ENCODE measurements at regions not wholly inside any gene's neighbourhood (a gene's known extent, or its start where the extent isn't known, plus 50 kb on each side); places are given as distances from the start of the nearest gene placed in this dataset.
A peak's percentile ranks its signal among the peaks of the same experiment; 100 is the strongest.

GRCh38 chr13:87123987-87124784, 547.0 kb upstream of the SLITRK5 start:
- ChIA-PET POLR2A (no interaction called here), CTCF (no interaction called here)
- intact Hi-C loops (cut with micrococcal nuclease; ENCODE audit: unreplicated experiment), result no loop called here
- Histone ChIP-seq H3K27ac (ENCODE audit: low read length) (peak overlapping the region; percentile 82), H3K4me1 (ENCODE audit: control insufficient read depth, insufficient read depth, low read length) (peaks cover 3% of the 10 kb centered on the region; the same call in 1 of the 2 replicates), H3K27me3 (ENCODE audit: control insufficient read depth, insufficient read depth, low read length) (no peaks in the 10 kb centered on the region), H3K36me3 (ENCODE audit: control insufficient read depth, insufficient read depth, low read length) (no peaks in the 10 kb centered on the region), H3K4me3 (ENCODE audit: low read depth in 2 of 2, low read length in 2 of 2) (no peak overlapping the region), H3K9me3 (ENCODE audit: control insufficient read depth, insufficient read depth, low read depth, low read length) (no peaks in the 10 kb centered on the region)
- in situ Hi-C loops (cut with HindIII; ENCODE audit: low pct_unique_long_range_greater_than_20kb, low sequenced_read_pairs), result no loop called here
- TF ChIP-seq, protein P1, sequence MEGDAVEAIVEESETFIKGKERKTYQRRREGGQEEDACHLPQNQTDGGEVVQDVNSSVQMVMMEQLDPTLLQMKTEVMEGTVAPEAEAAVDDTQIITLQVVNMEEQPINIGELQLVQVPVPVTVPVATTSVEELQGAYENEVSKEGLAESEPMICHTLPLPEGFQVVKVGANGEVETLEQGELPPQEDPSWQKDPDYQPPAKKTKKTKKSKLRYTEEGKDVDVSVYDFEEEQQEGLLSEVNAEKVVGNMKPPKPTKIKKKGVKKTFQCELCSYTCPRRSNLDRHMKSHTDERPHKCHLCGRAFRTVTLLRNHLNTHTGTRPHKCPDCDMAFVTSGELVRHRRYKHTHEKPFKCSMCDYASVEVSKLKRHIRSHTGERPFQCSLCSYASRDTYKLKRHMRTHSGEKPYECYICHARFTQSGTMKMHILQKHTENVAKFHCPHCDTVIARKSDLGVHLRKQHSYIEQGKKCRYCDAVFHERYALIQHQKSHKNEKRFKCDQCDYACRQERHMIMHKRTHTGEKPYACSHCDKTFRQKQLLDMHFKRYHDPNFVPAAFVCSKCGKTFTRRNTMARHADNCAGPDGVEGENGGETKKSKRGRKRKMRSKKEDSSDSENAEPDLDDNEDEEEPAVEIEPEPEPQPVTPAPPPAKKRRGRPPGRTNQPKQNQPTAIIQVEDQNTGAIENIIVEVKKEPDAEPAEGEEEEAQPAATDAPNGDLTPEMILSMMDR (IDR thresholded peaks at IDR 0.05), result no peak
- peak; percentile 71; the same call in 1 of the 2 replicates for TF ChIP-seq POLR2AphosphoS5 (IDR thresholded peaks at IDR 0.05; ENCODE audit: low read depth, low read length)
- peak; percentile 96 for TF ChIP-seq TCF7L2 (IDR thresholded peaks at IDR 0.05; ENCODE audit: low read depth, low read length)
- TF ChIP-seq, protein P2, sequence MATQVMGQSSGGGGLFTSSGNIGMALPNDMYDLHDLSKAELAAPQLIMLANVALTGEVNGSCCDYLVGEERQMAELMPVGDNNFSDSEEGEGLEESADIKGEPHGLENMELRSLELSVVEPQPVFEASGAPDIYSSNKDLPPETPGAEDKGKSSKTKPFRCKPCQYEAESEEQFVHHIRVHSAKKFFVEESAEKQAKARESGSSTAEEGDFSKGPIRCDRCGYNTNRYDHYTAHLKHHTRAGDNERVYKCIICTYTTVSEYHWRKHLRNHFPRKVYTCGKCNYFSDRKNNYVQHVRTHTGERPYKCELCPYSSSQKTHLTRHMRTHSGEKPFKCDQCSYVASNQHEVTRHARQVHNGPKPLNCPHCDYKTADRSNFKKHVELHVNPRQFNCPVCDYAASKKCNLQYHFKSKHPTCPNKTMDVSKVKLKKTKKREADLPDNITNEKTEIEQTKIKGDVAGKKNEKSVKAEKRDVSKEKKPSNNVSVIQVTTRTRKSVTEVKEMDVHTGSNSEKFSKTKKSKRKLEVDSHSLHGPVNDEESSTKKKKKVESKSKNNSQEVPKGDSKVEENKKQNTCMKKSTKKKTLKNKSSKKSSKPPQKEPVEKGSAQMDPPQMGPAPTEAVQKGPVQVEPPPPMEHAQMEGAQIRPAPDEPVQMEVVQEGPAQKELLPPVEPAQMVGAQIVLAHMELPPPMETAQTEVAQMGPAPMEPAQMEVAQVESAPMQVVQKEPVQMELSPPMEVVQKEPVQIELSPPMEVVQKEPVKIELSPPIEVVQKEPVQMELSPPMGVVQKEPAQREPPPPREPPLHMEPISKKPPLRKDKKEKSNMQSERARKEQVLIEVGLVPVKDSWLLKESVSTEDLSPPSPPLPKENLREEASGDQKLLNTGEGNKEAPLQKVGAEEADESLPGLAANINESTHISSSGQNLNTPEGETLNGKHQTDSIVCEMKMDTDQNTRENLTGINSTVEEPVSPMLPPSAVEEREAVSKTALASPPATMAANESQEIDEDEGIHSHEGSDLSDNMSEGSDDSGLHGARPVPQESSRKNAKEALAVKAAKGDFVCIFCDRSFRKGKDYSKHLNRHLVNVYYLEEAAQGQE (IDR thresholded peaks at IDR 0.05; ENCODE audit: insufficient read depth in 1 of 2, low read depth in 2 of 2, low read length in 1 of 2), result no peak
- TF ChIP-seq SIN3A (IDR thresholded peaks at IDR 0.05; ENCODE audit: borderline replicate concordance, insufficient read depth, low read depth, low read length), result 0 out of 2 replicates have a peak, but pooled peaks have one; percentile 39
- ATAC-seq (peak; percentile 99), DNase-seq (ENCODE audit: low read depth, low spot score) (peak; percentile 85)
- no TSS peak for BruUV-seq (replicated peaks)

- BruUV-seq (replicated peaks), result no TSS peak
- TF ChIP-seq, protein P2 (IDR thresholded peaks at IDR 0.05; ENCODE audit: insufficient read depth in 1 of 2, low read depth in 2 of 2, low read length in 1 of 2), result no peak
- TF ChIP-seq, protein P1 (IDR thresholded peaks at IDR 0.05), result no peak
- TF ChIP-seq TCF7L2 (IDR thresholded peaks at IDR 0.05; ENCODE audit: low read depth, low read length) (no peak), SIN3A (IDR thresholded peaks at IDR 0.05; ENCODE audit: borderline replicate concordance, insufficient read depth, low read depth, low read length) (no peak), POLR2AphosphoS5 (IDR thresholded peaks at IDR 0.05; ENCODE audit: low read depth, low read length) (no peak)
- H3K9me3 ChIP-seq (ENCODE audit: control insufficient read depth, insufficient read depth, low read depth, low read length), result no peaks in the 10 kb centered on the region
- H3K27ac ChIP-seq (ENCODE audit: low read length), result peak overlapping the region; percentile 82
- H3K27me3 ChIP-seq (ENCODE audit: control insufficient read depth, insufficient read depth, low read length), result no peaks in the 10 kb centered on the region
- DNase-seq (ENCODE audit: low read depth, low spot score) (no peak), ATAC-seq (no peak)
- intact Hi-C loops (cut with micrococcal nuclease; ENCODE audit: unreplicated experiment), result no loop called here
- H3K4me3 ChIP-seq (ENCODE audit: low read depth in 2 of 2, low read length in 2 of 2), result no peak overlapping the region
- no peaks in the 10 kb centered on the region for H3K36me3 ChIP-seq (ENCODE audit: control insufficient read depth, insufficient read depth, low read length)
- in situ Hi-C loops (cut with HindIII; ENCODE audit: low pct_unique_long_range_greater_than_20kb, low sequenced_read_pairs), result no loop called here
- ChIA-PET CTCF (no interaction called here), POLR2A (no interaction called here)
- peaks cover 3% of the 10 kb centered on the region; the same call in 1 of the 2 replicates for H3K4me1 ChIP-seq (ENCODE audit: control insufficient read depth, insufficient read depth, low read length)
Observed at GRCh38 chr13:87124785-87125074, 546.4 kb upstream of the SLITRK5 start.
